DMS153 treated with DMSO at 0.1 percent for 48 hours (cell line): ENCODE measurements at regions not wholly inside any gene's neighbourhood (a gene's known extent, or its start where the extent isn't known, plus 50 kb on each side); places are given as distances from the start of the nearest gene placed in this dataset.
"Not testable (repeated sequence)": the region's sequence is repeated elsewhere in the genome, so short reads cannot be mapped to it uniquely, and the experiment has no call there.

Source experiments
- DNase-seq: peaks from one replicate; lab custom pipeline; 2025; ENCODE audit not compliant: unreplicated experiment; lab: John Stamatoyannopoulos, UW

- DNase-seq = no peak
Observed at GRCh38 chr10:128178302-128178958, 52.2 kb upstream of the MKI67 start.

- peak; percentile 24 for DNase-seq
Observed at GRCh38 chr10:128180843-128181242, 54.6 kb upstream of the MKI67 start.

DNA sequence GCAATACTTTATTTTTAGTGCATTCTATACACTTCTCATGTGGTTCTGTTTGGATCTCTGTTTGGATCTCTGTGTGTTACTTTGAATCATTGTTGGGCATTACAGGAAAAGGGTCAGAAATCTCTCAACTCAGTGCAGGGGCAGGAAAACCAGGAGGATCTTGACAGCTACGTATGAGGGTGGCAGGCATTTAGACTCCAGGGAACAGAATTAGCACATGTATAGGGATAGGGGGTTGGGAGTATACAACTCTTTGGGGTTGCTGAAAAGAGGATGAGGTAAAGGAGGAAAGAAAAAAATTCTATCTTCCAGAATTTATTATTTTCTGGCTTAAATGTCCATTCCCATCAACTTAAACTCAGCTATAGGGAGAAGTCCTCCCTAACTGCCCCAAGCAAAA is 59.4 kb upstream of the MKI67 start:
- no peak for DNase-seq

DNA sequence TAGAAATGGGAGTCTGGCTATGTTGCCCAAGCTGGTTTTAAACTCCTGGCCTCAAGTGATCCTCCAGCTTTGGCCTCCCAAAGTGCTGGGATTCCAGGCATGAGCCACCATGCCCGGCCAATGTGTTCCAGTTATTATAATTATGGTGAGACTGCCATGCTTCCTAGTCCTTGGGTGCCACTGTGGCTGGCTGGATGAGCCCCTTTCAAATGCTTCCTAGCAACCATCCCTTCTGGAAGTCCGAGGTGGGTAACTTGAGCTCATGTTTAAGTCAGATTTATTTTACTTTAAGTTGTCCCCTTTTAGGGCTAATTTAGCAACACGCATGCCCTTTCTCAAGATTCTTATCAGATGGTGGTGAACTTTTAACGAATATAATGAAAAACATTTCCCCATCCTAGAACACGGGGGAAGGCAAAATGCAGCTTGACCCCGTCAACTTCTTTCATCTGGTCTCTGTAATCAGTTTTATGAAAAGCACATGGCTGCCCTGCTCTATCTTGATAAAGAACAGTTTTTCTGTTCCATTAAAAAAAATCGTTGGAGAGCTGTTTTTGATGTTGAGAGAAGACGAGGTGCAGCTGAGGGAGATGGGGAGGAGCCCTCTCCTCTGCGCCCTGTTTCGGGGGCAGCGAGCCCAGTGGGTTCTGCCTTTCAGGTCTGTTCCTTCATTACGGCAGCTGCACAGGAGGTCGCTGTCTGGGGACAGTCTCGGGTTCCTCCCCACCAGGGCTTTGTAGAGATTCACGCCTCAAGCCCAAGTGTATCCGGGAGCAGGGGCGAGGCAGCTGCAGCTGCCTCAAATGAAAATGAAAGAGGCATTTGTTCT is 61.0 kb upstream of the MKI67 start:
- DNase-seq = no peak

DNA sequence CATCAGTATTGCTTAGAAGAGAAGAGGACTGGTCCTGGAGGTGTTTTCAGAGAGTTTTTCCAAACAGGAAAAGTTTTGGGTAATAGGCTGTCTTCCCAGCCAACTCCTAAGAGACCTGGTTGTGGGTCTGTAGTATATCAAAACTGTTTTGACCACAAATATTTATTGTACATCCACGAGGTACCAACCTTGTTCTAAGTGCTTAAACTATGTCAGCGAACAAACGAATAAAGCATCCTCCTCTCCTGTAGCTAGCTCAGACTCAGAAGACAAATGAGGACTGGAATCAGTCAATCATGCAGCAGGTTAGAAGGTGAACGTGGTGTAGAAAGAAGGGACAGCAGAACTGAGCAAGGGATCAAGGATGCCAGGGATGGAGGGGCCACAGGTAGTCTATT is 61.6 kb upstream of the MKI67 start:
- no peak for DNase-seq

DNA sequence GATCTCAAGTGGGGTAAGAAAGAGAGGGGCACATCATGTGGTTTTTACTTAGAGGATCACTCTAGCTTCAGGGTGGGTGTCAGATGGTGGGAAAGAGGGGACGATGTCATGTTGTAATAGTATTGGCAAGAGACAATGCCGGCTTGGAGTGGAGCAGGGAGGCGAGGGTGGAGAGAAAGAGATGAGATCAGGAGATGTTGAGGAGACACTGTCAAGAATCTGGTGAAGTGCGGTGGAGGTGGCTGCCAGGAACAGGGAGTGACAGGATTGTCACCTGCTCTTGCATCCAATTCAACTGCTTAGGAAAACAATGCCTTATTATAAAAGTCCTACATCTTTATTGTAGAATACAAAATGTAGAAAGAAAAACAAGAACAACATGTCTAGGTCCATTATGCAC is 63.0 kb upstream of the MKI67 start:
- DNase-seq = no peak

DNA sequence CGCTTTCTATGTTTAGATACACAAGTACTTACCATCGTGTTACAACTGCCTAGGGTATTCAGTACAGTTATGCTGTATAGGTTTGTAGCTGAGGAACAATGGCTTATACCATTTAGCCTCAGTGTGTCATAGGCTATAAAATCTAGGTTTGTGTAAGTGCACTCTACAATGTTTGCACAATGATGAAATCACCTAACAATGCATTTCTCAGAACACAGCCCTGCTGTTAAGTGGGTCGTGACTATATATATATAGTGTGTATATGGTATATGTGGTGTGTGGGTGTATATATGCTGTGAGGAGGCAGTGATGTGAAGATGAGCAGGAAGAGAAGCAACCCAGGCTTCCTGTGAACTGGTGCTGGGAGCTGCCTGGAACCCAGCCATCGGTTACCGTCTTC is 65.6 kb upstream of the MKI67 start:
- peak; percentile 63 for DNase-seq

GRCh38 chr10:128201826-128202225 is 75.6 kb upstream of the MKI67 start:
- not testable (repeated sequence) for DNase-seq

DNA sequence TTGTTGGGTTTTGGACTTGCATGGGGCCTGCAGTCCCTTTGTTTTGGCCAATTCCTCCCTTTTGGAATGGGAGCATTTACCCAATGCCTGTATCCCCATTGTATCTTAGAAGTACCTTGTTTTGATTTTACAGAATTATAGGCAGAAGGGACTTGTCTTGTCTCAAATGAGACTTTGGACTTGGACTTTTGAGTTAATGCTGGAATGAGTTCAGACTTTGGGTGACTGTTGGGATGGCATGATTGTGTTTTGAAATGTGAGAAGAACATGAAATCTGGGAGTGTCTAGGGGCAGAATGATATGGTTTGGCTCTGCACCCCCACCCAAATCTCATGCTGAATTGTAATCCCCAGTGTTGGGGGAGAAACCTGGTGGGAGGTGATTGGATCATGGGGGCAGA is 76.8 kb upstream of the MKI67 start:
- DNase-seq = no peak

- DNase-seq = not testable (repeated sequence)
Observed at GRCh38 chr10:128205591-128205990, 79.4 kb upstream of the MKI67 start.

GRCh38 chr10:128206676-128207075 is 80.5 kb upstream of the MKI67 start:
- DNase-seq = no peak

DNA sequence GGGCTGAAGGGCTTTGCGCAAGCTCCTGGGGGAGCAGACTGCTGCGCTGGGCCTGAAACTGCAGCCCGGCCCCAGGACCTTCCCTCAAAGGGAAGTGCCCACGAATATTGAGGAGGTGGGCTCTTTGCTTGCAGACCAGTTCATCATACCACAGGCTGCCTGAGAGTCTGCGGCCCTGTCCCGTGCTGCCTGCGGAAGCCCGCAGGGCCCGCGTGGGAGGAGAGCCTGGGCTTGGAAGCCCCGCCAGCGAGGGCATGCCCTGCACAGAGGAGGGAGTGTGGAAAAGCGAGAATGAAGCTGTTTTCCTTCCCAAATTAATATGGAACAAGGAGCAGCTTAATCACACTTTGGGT is 83.6 kb upstream of the MKI67 start:
- no peak for DNase-seq

DNA sequence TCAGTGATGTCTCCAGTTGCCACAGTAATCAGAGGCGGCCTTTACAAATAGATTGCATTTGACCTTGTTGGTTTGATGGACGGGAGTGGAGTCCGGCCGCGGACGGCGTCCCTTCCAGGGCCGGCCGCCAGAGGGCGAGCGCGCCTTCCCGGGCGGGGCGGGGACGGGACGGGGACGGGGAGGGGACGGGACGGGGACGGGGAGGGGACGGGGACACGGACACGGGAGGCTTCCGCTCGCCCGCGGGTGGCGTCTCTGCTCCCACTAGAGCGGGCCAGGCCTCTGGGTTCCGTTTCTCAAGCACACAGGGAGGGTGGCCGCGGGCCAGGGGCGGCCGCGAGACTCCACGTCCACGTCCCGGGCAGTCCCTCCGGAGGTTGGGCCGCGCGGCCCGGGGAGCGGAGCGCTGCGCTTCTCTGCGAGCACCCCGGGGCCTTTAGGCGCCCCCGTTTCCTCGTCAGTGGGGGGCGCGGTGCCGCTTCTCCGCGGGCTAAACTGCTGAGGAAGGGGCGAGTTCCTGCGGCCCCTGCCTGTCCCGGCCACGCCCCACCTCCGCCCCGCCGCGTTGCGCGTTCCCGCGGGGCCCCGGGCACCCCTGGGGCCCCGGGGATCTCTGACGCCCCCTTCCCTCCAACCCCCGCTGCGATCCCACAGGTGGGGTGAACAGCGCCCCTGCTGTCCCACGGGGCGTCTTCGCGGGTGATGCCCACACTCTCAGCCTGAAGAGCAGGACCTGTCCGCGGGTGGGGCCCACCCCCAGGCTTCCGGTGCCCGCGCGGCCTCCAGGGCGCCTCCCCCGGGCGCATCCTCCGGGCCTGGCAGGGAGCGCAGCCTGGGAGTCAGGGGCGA is 84.2 kb upstream of the MKI67 start:
- peak; percentile 1 for DNase-seq

GRCh38 chr10:128211064-128211504 is 84.9 kb upstream of the MKI67 start:
- no peak for DNase-seq

- DNase-seq = peak; percentile 86
Observed at GRCh38 chr10:128211953-128212727, 85.9 kb upstream of the MKI67 start.

DNA sequence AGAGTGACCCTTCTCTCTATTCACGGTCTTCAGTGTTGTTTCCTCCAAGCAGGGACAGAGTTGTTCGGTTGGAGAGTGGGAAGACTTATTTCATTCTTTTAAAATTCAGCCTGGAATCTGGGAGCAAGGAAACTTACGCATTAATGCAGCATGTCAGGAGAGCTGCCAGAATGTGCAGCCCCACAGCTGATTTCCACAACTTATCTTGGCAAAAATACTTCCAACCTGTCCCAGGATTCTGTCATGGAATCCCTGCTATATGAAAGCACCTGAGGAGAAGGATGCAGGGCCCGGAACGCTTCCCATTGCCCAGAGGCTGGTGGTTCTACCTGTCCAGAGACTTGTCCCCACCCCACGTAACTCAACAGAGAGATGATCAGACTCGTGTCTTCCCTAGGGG is 86.9 kb upstream of the MKI67 start:
- no peak for DNase-seq

DNA sequence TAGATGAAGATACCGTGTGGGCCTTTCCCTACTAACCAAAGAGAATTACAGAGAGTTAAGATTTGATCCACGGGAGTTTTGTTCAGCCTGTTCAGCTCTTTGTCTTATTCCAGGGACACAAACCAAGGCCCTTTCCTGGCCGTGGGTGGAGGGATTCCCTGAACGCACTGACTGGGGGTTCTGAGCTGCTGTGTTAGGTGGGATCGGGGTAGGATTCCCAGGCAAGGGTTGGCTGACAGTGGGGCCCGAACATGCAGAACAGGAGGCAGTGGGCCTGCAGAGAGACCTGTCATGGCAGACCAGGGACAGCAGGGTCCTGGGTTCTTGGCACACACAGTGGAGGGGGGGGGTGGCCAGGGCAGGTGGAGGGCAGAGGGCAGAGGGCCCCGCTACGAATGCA is 89.5 kb upstream of the MKI67 start:
- DNase-seq = no peak

- DNase-seq = no peak
Observed at GRCh38 chr10:128217136-128217535, 90.9 kb upstream of the MKI67 start.

GRCh38 chr10:128218161-128218560 is 91.9 kb upstream of the MKI67 start:
- DNase-seq = no peak

DNA sequence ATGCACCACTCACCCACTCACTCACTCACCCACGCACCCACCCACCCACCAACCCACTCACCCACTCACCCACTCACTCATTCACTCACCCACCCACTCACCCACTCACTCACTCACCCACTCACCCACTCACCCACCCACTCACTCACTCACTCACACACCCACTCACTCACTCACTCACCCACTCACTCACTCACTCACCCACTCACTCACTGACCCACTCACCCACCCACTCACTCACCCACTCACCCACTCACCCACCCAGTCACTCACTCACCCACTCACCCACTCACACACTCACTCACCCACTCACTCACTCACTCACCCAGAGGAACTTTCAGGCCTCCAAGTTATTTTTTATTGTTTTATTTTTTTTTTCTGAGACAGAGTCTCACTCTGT is 93.1 kb upstream of the MKI67 start:
- DNase-seq = no peak

GRCh38 chr10:128220021-128220420 is 93.8 kb upstream of the MKI67 start:
- DNase-seq = no peak
